CD14-positive monocyte (primary cell): ENCODE measurements at regions not wholly inside any gene's neighbourhood (a gene's known extent, or its start where the extent isn't known, plus 50 kb on each side); places are given as distances from the start of the nearest gene placed in this dataset.

Experiments used
- DNase-seq, 3 donors: peaks; one replicate each; pipeline ENCODE4 v3.0.0-alpha.2; 2011 to 2022
- H2AFZ ChIP-seq: 2 replicates; pipeline ENCODE4 v1.6.0; 2012; ENCODE audit warnings: mild to moderate bottlenecking, low read depth, low read length, inconsistent platforms; ENCODE audit not compliant: insufficient read depth, poor library complexity, severe bottlenecking
- H3K27ac ChIP-seq, 2 donors: 1 replicate in 1 of 2; 2 replicates in 1 of 2; pipeline ENCODE4 v1.5.1; 2012 to 2013; ENCODE audit warnings: low read length in 2 of 2, control low read depth in 1 of 2, inconsistent platforms in 1 of 2, low read depth in 1 of 2, mild to moderate bottlenecking in 1 of 2
- H3K27me3 ChIP-seq, 2 donors: one replicate each; pipeline versions ENCODE4 v1.6.0 to v1.6.1; 2011 to 2013; ENCODE audit warnings: low read length in 2 of 2; ENCODE audit not compliant: control insufficient read depth in 2 of 2, insufficient read depth in 2 of 2
- H3K36me3 ChIP-seq, 2 donors: replicated peaks in 1 of 2; 1 replicate in 1 of 2; 2 replicates in 1 of 2; pipeline versions ENCODE4 v1.5.1 to v1.6.1; 2012 to 2013; ENCODE audit warnings: low read length in 2 of 2, control low read depth in 1 of 2, inconsistent platforms in 1 of 2, mild to moderate bottlenecking in 1 of 2; ENCODE audit not compliant: insufficient read depth in 2 of 2, control insufficient read depth in 1 of 2
- H3K4me1 ChIP-seq, 2 donors: 1 replicate in 1 of 2; 2 replicates in 1 of 2; pipeline versions ENCODE4 v1.5.1 to v1.6.1; 2012 to 2013; ENCODE audit warnings: low read length in 2 of 2, control low read depth in 1 of 2, inconsistent platforms in 1 of 2, mild to moderate bottlenecking in 1 of 2, moderate library complexity in 1 of 2; ENCODE audit not compliant: insufficient read depth in 2 of 2, control insufficient read depth in 1 of 2
- H3K4me2 ChIP-seq: replicated peaks from 2 replicates; pipeline ENCODE3; 2012; ENCODE audit warnings: low read length, moderate library complexity, mild to moderate bottlenecking; ENCODE audit not compliant: poor library complexity, severe bottlenecking; ENCODE audit errors: extremely low read depth
- H3K4me3 ChIP-seq, 3 experiments: fragments of 200-600 bp in 1 of 3; sonication (generic) in 1 of 3; replicated peaks in 1 of 3; 1 replicate in 2 of 3; 2 replicates in 1 of 3; pipeline ENCODE4 v1.5.1; 2011 to 2013; ENCODE audit warnings: low read length in 3 of 3, mild to moderate bottlenecking in 3 of 3, control low read depth in 2 of 3, low read depth in 2 of 3, inconsistent platforms in 1 of 3, moderate library complexity in 1 of 3
- H3K79me2 ChIP-seq: 2 replicates; pipeline ENCODE4 v1.6.0; 2012; ENCODE audit warnings: mild to moderate bottlenecking, control low read depth, inconsistent platforms, low read length, moderate library complexity; ENCODE audit not compliant: insufficient read depth
- H3K9ac ChIP-seq: 2 replicates; pipeline ENCODE4 v1.6.0; 2017; ENCODE audit warnings: low read length, mild to moderate bottlenecking; ENCODE audit not compliant: insufficient read depth, poor library complexity, severe bottlenecking
- H3K9me3 ChIP-seq, 2 donors: replicated peaks in 1 of 2; 1 replicate in 1 of 2; 2 replicates in 1 of 2; pipeline versions ENCODE4 v1.5.1 to v1.6.1; 2012 to 2013; ENCODE audit warnings: low read length in 2 of 2, control low read depth in 1 of 2; ENCODE audit not compliant: control insufficient read depth in 1 of 2, insufficient read depth in 1 of 2
- H4K20me1 ChIP-seq: 2 replicates; pipeline ENCODE4 v1.6.0; 2012; ENCODE audit warnings: mild to moderate bottlenecking, low read length, control low read depth, moderate library complexity; ENCODE audit not compliant: insufficient read depth
- H3K27ac Mint-ChIP-seq, 7 donors: one replicate each; pipeline ENCODE4 v1.8.0; 2020; ENCODE audit warnings: mild to moderate bottlenecking in 7 of 7, mixed read lengths in 7 of 7, moderate library complexity in 6 of 7, inconsistent platforms in 2 of 7
- H3K27me3 Mint-ChIP-seq, 3 donors: one replicate each; pipeline ENCODE4 v1.8.0; 2021 to 2022; ENCODE audit warnings: low read depth in 3 of 3, mild to moderate bottlenecking in 3 of 3, mixed read lengths in 3 of 3, moderate library complexity in 3 of 3, inconsistent platforms in 1 of 3
- H3K36me3 Mint-ChIP-seq, 2 donors: one replicate each; pipeline ENCODE4 v1.8.0; 2020; ENCODE audit warnings: mixed read lengths in 2 of 2, inconsistent platforms in 1 of 2, mild to moderate bottlenecking in 1 of 2
- H3K4me1 Mint-ChIP-seq: one replicate; pipeline ENCODE4 v1.8.0; 2020; ENCODE audit warnings: mild to moderate bottlenecking, mixed read lengths
- H3K4me3 Mint-ChIP-seq, 2 donors: one replicate each; pipeline ENCODE4 v1.8.0; 2020; ENCODE audit warnings: mild to moderate bottlenecking in 2 of 2, mixed read lengths in 2 of 2, moderate library complexity in 1 of 2
- H3K9me3 Mint-ChIP-seq, 7 donors: one replicate each; pipeline ENCODE4 v1.8.0; 2020 to 2022; ENCODE audit warnings: mixed read lengths in 7 of 7, mild to moderate bottlenecking in 6 of 7, moderate library complexity in 6 of 7, inconsistent platforms in 2 of 7
- CTCF ChIP-seq: fragments of 200-600 bp; IDR thresholded peaks from one replicate; pipeline ENCODE4 v1.8.0; 2022; ENCODE audit warnings: antibody characterized with exemption, mild to moderate bottlenecking
- WGBS: methylation state at CpG from one replicate; pipeline ENCODE4 v1.1.5; 2013; ENCODE audit warnings: missing lambda C conversion rate; ENCODE audit not compliant: insufficient coverage; 5-methylcytosine and 5-hydroxymethylcytosine counted together
- intact Hi-C, 2 donors: fragments of 100-400 bp; cut with micrococcal nuclease; formaldehyde crosslinking; loops; one replicate each; pipeline versions ENCODE4 v1.15.0 to v1.15.1; 2023

DNA sequence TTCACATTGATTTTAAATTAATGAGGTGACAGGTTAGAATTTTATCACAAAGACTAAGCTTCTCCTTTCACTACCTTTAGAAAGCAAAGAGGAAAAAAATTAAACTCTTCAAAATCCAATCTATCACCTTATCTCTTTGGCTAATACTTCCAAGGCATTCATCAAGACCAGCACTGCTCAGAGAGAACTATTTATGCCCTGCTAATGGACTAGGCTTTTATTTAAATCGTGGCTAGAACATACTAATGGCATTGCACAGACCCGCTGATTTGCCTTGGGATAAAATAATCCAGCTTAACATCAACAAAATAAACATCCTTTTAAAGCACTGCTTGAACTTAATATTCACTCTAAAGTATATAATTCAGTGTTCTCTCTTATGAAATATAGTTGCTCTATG, 880.4 kb downstream of the HACE1 start:
- Histone ChIP-seq H3K4me1 (no peaks in the 10 kb centered on the region), H3K36me3 (no peaks in the 10 kb centered on the region), H3K9ac (no peak overlapping the region), H4K20me1 (no peaks in the 10 kb centered on the region), H3K4me3 (no peak overlapping the region), H3K27me3 (no peaks in the 10 kb centered on the region), H3K4me2 (no peak overlapping the region), H2AFZ (no peak overlapping the region), H3K27ac (no peak overlapping the region), H3K79me2 (no peaks in the 10 kb centered on the region), H3K9me3 (no peaks in the 10 kb centered on the region)
- Mint-ChIP-seq H3K27me3 (no peaks in the 10 kb centered on the region), H3K27ac (no peak overlapping the region), H3K4me1 (no peaks in the 10 kb centered on the region), H3K9me3 (no peaks in the 10 kb centered on the region), H3K4me3 (no peak overlapping the region), H3K36me3 (no peaks in the 10 kb centered on the region)
- intact Hi-C loops = no loop called here
- DNase-seq = no peak
- no CpG with 5 or more reads among the region's 2 CpGs for WGBS
- TF ChIP-seq CTCF = no peak

- no peaks in the 10 kb centered on the region for H3K4me1 Mint-ChIP-seq
- H3K4me3 ChIP-seq = no peak overlapping the region
- H3K9me3 ChIP-seq = peaks cover 0 to 7% of the 10 kb centered on the region in 2 donors
- no peaks in the 10 kb centered on the region for H3K79me2 ChIP-seq
- H3K27ac ChIP-seq = no peak overlapping the region
- no peak for DNase-seq
- intact Hi-C loops = no loop called here
- H3K36me3 ChIP-seq = no peaks in the 10 kb centered on the region
- no peaks in the 10 kb centered on the region for H4K20me1 ChIP-seq
- H3K9me3 Mint-ChIP-seq = peaks cover 0 to 9% (median 3%) of the 10 kb centered on the region in 7 donors
- no peak overlapping the region for H3K4me2 ChIP-seq
- H3K9ac ChIP-seq = no peak overlapping the region
- H2AFZ ChIP-seq = no peak overlapping the region
- no peaks in the 10 kb centered on the region for H3K36me3 Mint-ChIP-seq
- H3K27ac Mint-ChIP-seq = no peak overlapping the region
- no peaks in the 10 kb centered on the region for H3K4me1 ChIP-seq
- H3K4me3 Mint-ChIP-seq = no peak overlapping the region
- peaks cover 0 to 2% (median 0%) of the 10 kb centered on the region in 3 donors for H3K27me3 Mint-ChIP-seq
- no peaks in the 10 kb centered on the region for H3K27me3 ChIP-seq
- TF ChIP-seq CTCF = no peak
These were observed 922.3 kb downstream of the HACE1 start for GRCh38 chr6:103937389-103937788.
